GM18870 (cell line): ENCODE measurements at regions not wholly inside any gene's neighbourhood (a gene's known extent, or its start where the extent isn't known, plus 50 kb on each side); places are given as distances from the start of the nearest gene placed in this dataset.
A peak's percentile ranks its signal among the peaks of the same experiment; 100 is the strongest.

Experiments used
- ATAC-seq: cut with Tn5 transposase; IDR thresholded peaks from one replicate; pipeline ENCODE4 v1.9.1; 2021; ENCODE audit warnings: moderate library complexity; ENCODE audit not compliant: unreplicated experiment

GRCh38 chr12:25712169-25712568, 159.1 kb upstream of the LMNTD1 start:
- ATAC-seq: peak; percentile 40

GRCh38 chr12:25713264-25713663, 160.2 kb upstream of the LMNTD1 start:
- ATAC-seq: peak; percentile 99

- no peak for ATAC-seq
Observed at GRCh38 chr12:25714198-25714984, 161.3 kb upstream of the LMNTD1 start.

DNA sequence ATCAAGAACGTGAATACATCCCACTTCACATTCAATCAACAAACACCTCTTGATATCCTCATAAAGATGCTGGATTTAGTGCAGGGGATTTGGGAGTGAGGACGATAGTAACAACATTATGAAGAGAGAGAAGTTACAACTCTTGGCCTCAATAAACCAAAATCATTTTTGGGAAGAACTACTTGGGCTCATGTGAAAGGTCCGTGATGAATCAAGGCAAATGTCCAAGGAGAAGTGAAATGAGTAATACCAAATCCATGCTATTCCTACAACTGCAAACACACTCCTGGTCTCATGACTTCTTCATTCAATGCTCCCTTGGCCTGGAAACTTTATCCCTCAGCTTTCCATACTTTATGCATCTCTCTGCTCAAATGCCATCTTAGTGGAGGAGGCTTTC, 162.0 kb upstream of the LMNTD1 start:
- ATAC-seq: no peak

DNA sequence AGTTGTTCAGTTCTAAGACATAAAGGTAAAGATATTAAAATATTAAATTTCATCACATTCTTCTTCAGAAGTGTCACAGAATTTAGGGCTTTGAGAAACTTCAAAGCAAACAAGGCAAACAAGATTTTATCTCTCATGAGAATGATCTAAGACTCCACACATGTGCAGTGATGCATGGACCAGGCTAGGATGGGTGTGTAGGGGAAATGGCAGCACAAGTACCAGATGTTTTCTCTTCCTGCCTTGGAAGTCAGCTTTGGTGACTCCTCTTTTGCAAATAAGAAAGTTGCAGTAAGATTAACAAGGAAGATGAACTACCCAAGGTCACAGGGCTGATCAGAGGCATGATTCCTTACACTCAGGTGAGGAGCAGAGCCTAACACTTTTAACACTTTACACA, 163.8 kb upstream of the LMNTD1 start:
- ATAC-seq: no peak

GRCh38 chr12:25717552-25717951, 164.5 kb upstream of the LMNTD1 start:
- ATAC-seq: no peak

- no peak for ATAC-seq
Observed at GRCh38 chr12:25718081-25718731, 165.1 kb upstream of the LMNTD1 start.

DNA sequence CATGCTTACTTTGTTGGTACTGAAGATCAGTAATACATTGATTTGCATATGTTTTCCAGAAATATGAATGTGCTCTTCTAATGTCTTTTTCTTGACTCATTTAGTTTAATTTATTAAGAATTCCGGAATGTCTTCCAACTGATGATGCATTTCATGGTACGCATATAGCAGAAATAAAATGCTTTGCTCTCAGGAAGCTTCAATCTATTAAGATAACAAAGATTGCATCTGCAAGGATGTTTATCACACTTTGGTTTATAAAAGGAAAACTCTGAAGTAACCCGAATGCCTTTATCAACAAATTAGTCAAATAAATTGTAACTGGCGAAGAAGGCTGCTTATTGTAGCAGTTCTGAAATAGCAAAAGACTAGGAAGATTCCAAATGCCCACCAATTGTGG, 166.4 kb upstream of the LMNTD1 start:
- no peak for ATAC-seq

DNA sequence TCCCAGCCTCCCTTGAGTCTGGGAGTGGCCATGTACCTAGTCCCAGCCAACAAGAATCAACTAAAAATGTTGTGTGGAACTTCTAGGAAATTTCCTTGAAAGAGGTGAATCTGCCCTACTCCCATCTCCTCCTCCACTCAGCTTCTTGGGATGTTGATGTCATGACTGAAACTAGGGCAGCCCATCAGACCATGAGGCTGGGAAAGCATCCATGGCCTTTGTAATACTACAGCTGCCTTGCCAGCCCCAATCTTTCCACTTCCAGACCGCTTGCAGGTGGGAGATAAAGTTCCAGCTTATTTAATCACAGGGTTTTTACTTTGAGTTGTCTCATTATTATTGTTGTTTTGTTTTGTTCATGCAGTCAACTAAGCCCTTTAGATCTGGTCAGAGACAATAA, 170.3 kb upstream of the LMNTD1 start:
- no peak for ATAC-seq

DNA sequence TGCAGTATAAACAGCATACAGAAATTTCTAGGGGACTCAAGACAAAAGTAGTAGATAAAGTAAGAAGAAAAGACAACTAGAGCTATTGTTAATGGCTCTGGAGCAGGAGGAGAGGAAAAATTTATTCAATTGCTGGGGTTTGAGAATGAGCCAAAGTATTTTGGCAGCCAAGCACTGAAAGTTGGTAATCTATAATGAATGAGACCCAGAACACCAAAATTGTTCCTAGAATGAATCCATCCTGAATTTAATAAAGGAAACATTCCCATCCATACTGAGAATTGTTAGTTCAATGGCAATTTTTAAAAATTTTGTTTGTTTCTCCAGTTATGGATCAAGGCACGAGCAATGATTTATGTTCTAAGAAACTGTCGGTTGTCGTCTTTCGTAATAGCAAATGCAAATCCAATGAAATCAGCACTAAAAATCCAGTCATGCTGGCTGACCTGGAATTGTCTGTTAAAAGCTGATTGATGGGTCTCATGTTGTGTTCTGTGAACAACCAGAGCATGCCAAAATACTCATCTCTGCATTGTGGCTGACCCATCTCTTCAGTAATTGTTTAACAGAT, 170.9 kb upstream of the LMNTD1 start:
- no peak for ATAC-seq

DNA sequence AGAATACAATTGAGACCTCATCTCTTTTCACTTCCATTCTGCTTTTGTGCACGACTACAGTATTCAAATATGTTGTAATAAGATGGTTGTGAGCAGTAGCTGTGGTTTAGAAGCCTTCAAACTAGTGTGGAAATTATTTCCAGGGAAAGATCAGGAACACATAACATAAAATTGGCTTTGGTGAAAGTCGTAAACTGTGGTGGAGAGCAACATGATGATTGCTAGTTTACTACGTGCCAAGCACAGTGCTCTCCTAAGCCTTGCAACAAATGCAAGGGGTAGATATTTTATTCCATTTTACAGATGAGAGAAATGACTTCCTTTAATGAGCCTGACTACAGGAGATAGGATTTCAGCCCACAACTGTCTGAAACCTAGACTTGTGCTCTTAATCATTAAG, 172.4 kb upstream of the LMNTD1 start:
- no peak for ATAC-seq

DNA sequence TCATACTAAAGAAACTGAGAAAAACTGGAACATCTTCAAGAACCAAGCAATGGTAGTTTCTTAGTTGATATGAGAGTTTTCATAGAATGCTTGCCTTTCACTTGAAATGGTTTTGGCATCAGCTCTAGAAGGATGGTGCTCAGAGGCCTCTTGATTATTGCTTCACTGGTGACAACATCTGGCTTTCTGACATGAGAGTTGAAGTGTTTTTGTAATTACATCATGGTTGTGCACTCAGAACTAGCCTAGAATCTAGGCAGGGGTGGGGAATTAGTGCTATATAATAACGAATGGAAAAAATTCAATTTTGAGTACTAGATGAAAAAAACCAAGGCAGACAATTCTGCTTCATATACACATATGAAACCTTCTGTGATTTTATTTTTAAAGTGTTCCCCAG, 172.8 kb upstream of the LMNTD1 start:
- no peak for ATAC-seq

GRCh38 chr12:25728056-25728595, 175.0 kb upstream of the LMNTD1 start:
- ATAC-seq: no peak

- no peak for ATAC-seq
Observed at GRCh38 chr12:25730489-25731349, 177.6 kb upstream of the LMNTD1 start.

- no peak for ATAC-seq
Observed at GRCh38 chr12:25733541-25733940, 180.5 kb upstream of the LMNTD1 start.

DNA sequence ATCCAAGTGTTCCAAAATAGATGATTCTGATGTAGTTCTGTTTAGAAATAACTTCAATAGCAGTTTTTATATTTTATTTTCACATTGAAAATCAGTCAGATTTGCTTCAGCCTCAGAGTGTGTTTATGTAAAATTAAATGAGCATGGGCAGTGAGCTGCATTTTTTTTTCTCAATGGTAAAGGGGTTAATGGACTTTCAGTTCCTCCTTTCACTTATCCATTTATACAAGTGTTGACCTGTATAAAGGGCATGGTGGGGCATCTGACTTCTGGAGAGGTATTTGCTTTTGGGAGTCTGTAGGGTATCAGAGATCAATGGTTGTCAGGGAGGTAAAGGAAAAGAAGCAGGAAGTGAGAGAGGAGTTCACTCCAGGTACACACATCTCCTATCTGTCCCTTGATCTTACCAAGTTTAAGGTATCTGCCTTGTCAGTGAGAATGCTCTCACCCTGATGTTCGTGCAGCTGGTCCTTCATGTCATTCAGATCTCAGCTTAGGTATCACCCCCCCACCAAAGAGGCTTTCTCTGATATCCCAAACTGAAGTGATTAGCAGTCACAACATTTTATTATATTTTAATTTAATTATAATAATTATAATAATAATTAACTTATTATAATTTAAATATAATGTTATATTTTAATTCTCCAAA, 181.6 kb upstream of the LMNTD1 start:
- ATAC-seq: peak; percentile 80

DNA sequence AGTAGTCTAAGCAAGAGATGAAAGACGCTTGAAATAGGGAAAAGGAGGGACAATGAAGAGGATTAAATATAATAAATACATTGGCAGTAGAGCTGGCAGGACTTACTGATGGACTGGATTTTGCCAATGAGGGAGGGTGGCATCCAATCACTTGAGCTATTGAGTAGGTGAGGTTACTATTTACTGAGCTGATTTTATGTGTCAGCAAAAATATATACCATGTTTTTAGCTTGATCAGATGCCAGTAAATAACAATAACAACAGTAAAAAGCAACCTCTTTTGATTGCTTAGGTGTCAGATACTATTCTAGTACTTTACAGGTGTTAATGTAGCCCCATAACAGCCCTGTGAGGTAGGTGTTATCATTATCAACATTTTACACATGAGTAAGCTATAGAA, 187.5 kb upstream of the LMNTD1 start:
- no peak for ATAC-seq

DNA sequence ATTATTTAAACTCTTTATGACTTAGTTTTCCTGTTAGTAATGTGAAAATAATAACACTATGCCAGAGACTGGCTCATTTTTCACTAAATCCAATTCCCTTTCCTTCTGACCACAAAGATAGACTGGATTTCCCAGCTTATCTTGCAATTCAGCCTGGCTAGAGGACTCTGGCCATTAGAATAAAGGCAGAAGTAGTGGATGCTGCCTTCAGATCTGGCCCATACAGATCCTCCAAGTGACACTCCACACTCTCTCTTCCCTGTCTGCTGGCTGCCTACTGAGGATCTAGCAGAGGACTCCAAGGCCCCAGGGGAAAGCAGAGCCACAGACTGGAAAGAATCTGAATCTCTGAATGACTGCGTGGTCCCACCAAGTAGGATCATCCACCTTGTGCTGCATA, 188.8 kb upstream of the LMNTD1 start:
- ATAC-seq: no peak

GRCh38 chr12:25743679-25744215, 190.7 kb upstream of the LMNTD1 start:
- no peak for ATAC-seq

GRCh38 chr12:25744313-25744712, 191.2 kb upstream of the LMNTD1 start:
- ATAC-seq: no peak
